ENCODE measurements at regions not wholly inside any gene's neighbourhood (a gene's known extent, or its start where the extent isn't known, plus 50 kb on each side); places are given as distances from the start of the nearest gene placed in this dataset.

- Histone ChIP-seq H3K4me3 (ENCODE audit: low read depth in 2 of 2, low read length in 1 of 2) (no peak overlapping the region), H3K36me3 (replicated peaks in 1 of 2; ENCODE audit: control insufficient read depth in 1 of 2, insufficient read depth in 2 of 2, low read length in 1 of 2) (no peaks in the 10 kb centered on the region), H3K4me2 (no peak overlapping the region), H3K79me2 (ENCODE audit: insufficient read depth) (no peaks in the 10 kb centered on the region), H3K9me2 (no peaks in the 10 kb centered on the region), H3K4me1 (ENCODE audit: control insufficient read depth in 1 of 2, insufficient read depth in 2 of 2, low read depth in 1 of 2, low read length in 1 of 2) (no peaks in the 10 kb centered on the region; a peak in 1 of 4 replicates), H3K27ac (ENCODE audit: low read depth in 2 of 2, low read length in 1 of 2) (no peak overlapping the region), H3K9me3 (no peaks in the 10 kb centered on the region), H2AFZ (ENCODE audit: low read depth) (no peak overlapping the region), H3K9ac (no peak overlapping the region), H3K27me3 (ENCODE audit: insufficient read depth) (no peaks in the 10 kb centered on the region), H4K20me1 (ENCODE audit: insufficient read depth) (no peaks in the 10 kb centered on the region), H3F3A (replicated peaks; ENCODE audit: insufficient read depth) (no peaks in the 10 kb centered on the region)
- CTCF ChIA-PET: interaction anchor here (0.6 to 0.7 kb wide), 2 partner anchors 30 to 1998 kb away, joined by 3 read pairs; no protein-coding TSS in a partner anchor
- WGBS (ENCODE audit: low lambda C conversion rate): 16% methylated on average over 7 of the region's 7 CpGs
- no peak for DNase-seq
- POLR2A ChIA-PET: no interaction called here
- TF ChIP-seq, protein P1, sequence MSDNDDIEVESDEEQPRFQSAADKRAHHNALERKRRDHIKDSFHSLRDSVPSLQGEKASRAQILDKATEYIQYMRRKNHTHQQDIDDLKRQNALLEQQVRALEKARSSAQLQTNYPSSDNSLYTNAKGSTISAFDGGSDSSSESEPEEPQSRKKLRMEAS (IDR thresholded peaks at IDR 0.05; ENCODE audit: low read depth): no peak
- TF ChIP-seq, protein P2, sequence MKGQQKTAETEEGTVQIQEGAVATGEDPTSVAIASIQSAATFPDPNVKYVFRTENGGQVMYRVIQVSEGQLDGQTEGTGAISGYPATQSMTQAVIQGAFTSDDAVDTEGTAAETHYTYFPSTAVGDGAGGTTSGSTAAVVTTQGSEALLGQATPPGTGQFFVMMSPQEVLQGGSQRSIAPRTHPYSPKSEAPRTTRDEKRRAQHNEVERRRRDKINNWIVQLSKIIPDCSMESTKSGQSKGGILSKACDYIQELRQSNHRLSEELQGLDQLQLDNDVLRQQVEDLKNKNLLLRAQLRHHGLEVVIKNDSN (IDR thresholded peaks at IDR 0.05; ENCODE audit: borderline replicate concordance, low read depth): no peak
- TF ChIP-seq RCOR1 (IDR thresholded peaks at IDR 0.05; ENCODE audit: low read length) (no peak), POLR2AphosphoS5 (IDR thresholded peaks at IDR 0.05; ENCODE audit: low read depth, low read length) (no peak), MXI1 (IDR thresholded peaks at IDR 0.05; ENCODE audit: low read depth, low read length) (no peak), FOXJ3 (CRISPR knock-in tag; IDR thresholded peaks at IDR 0.05) (no peak), CHD2 (IDR thresholded peaks at IDR 0.05; ENCODE audit: low read length, partially characterized antibody) (no peak), EP300 (IDR thresholded peaks at IDR 0.05; ENCODE audit: borderline replicate concordance in 1 of 2, low read depth in 1 of 2, low read length in 1 of 2) (no peak), NRF1 (IDR thresholded peaks at IDR 0.05; ENCODE audit: low read depth, low read length) (no peak), JUND (IDR thresholded peaks at IDR 0.05) (no peak), IRF3 (IDR thresholded peaks at IDR 0.05; ENCODE audit: low read depth, low read length) (no peak), FOSL2 (IDR thresholded peaks at IDR 0.05; ENCODE audit: borderline replicate concordance, low read depth) (no peak), GABPA (IDR thresholded peaks at IDR 0.05; ENCODE audit: low read depth) (no peak), RAD21 (IDR thresholded peaks at IDR 0.05; ENCODE audit: low read length) (no peak)
Measured at GRCh38 chrX:6985537-6985936, 162.0 kb upstream of the STS start.

DNA sequence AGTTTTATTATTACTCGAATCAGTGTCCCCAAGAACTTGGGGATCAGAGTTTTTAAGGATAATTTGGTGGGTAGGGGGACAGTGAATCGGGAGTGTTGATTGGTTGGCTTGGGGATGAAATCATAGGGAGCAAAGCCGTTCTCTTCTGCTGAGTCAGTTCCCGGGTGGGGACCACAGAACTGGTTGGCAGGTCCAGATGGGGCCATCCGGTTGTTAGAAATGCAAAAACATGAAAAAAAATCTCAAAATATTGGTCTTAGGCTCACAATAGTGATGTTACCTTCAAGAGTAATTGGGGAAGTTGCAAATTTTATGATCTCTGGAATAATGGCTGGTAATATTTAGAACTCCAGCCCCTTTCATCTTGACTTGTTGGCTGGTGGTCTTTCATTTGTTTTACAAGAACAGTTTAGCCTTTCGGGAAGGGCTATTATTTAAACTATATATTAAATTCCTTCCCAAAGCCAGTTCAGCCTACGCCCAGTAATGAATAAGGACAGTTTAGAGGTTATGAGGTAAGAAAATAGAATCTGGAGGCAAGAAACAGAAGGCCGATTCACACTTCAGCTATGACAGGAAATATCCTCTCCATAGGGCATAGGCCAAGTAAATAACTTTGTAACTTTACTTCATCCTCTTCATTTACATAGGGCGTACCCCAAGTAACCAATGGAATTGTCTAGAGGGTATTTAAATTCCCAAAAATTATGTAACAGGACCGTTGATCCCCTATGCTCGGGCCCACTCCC is 164.1 kb upstream of the STS start:
- Histone ChIP-seq H3K4me1 (ENCODE audit: control insufficient read depth in 1 of 2, insufficient read depth in 2 of 2, low read depth in 1 of 2, low read length in 1 of 2) (no peaks in the 10 kb centered on the region; a peak in 1 of 4 replicates), H3K9me3 (no peaks in the 10 kb centered on the region), H3K79me2 (ENCODE audit: insufficient read depth) (no peaks in the 10 kb centered on the region), H4K20me1 (ENCODE audit: insufficient read depth) (no peaks in the 10 kb centered on the region), H3K4me3 (ENCODE audit: low read depth in 2 of 2, low read length in 1 of 2) (peak overlapping the region in 1 of 2 experiments; percentile 3; a peak in 1 of 4 replicates), H3K27ac (ENCODE audit: low read depth in 2 of 2, low read length in 1 of 2) (no peak overlapping the region), H3K4me2 (peak overlapping the region; percentile 42), H3K27me3 (ENCODE audit: insufficient read depth) (no peaks in the 10 kb centered on the region), H3K9ac (no peak overlapping the region), H3K9me2 (no peaks in the 10 kb centered on the region), H3F3A (replicated peaks; ENCODE audit: insufficient read depth) (no peaks in the 10 kb centered on the region), H3K36me3 (replicated peaks in 1 of 2; ENCODE audit: control insufficient read depth in 1 of 2, insufficient read depth in 2 of 2, low read length in 1 of 2) (no peaks in the 10 kb centered on the region), H2AFZ (ENCODE audit: low read depth) (0 out of 2 replicates have a peak overlapping the region, but pooled peaks have one; percentile 26)
- ChIA-PET POLR2A (no interaction called here), CTCF (no interaction called here)
- no peak for DNase-seq
- 23% methylated on average over 11 of the region's 11 CpGs for WGBS (ENCODE audit: low lambda C conversion rate)
- TF ChIP-seq SMC3 (IDR thresholded peaks at IDR 0.05; ENCODE audit: low read depth, low read length) (no peak), PBX3 (IDR thresholded peaks at IDR 0.05) (no peak), POLR2AphosphoS5 (IDR thresholded peaks at IDR 0.05; ENCODE audit: low read depth, low read length) (no peak), USF2 (IDR thresholded peaks at IDR 0.05; ENCODE audit: borderline replicate concordance, low read depth, low read length) (no peak), FOXJ3 (CRISPR knock-in tag; IDR thresholded peaks at IDR 0.05) (no peak), RFX5 (IDR thresholded peaks at IDR 0.05; ENCODE audit: low read length) (no peak), NRF1 (IDR thresholded peaks at IDR 0.05; ENCODE audit: low read depth, low read length) (no peak), TEAD4 (IDR thresholded peaks at IDR 0.05; ENCODE audit: borderline replicate concordance, insufficient read depth) (no peak), JUND (IDR thresholded peaks at IDR 0.05) (no peak)
- TF ChIP-seq, protein P2 (IDR thresholded peaks at IDR 0.05; ENCODE audit: borderline replicate concordance, low read depth): no peak
- TF ChIP-seq, protein P3, sequence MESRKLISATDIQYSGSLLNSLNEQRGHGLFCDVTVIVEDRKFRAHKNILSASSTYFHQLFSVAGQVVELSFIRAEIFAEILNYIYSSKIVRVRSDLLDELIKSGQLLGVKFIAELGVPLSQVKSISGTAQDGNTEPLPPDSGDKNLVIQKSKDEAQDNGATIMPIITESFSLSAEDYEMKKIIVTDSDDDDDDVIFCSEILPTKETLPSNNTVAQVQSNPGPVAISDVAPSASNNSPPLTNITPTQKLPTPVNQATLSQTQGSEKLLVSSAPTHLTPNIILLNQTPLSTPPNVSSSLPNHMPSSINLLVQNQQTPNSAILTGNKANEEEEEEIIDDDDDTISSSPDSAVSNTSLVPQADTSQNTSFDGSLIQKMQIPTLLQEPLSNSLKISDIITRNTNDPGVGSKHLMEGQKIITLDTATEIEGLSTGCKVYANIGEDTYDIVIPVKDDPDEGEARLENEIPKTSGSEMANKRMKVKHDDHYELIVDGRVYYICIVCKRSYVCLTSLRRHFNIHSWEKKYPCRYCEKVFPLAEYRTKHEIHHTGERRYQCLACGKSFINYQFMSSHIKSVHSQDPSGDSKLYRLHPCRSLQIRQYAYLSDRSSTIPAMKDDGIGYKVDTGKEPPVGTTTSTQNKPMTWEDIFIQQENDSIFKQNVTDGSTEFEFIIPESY (IDR thresholded peaks at IDR 0.05; ENCODE audit: borderline replicate concordance, low read depth): no peak

Measured in SK-N-SH (cell line).